ENCODE measurements at regions not wholly inside any gene's neighbourhood (a gene's known extent, or its start where the extent isn't known, plus 50 kb on each side); places are given as distances from the start of the nearest gene placed in this dataset.

DNA sequence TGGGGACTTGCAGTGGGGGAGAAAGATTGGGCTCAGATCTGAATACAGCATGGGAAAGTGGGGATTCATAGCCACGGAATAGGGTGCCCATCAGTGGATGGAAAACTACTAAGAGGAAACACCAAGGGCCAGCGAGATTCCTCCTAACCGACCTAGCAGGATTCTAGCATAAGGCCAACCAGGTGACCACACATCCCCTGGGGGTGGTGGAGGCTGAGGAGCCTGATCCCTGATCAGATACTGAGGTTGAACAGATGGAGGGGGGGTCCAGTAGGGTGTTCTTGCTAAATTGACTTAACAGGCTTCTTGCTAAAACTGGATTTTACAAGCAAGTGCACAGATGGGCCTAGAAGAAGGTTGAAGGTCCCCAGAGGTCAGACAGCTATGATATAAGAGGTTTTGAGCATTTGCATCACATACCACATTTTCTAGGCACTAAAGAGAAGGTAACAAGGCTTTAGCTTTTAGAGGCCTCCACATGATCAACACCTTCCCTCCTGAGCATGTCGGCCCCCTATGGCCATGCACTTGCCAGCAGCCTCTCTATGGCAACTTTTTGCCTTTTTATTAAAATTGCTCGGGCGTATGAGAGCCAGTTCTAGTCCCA lies 69.1 kb upstream of the PUDP start:
- no peak for DNase-seq

DNA sequence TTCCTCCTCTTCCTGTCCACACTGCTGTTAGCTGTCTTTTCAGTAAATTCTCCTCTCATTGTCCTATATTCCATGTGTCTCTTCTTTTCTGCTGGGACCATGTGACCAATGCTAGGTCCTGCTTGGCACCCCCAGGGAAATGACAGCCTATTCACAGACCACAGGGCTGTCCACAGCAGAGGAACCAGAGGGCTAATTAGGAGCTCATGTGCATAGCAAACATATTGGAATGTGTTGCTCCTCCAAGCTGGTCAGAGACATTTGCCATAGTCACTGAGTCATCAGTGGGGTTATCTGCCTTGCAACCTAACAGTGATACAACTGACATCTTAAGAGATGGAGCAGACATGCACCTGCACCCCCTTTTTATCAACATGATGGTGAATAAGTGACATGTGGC lies 67.9 kb upstream of the PUDP start:
- DNase-seq, result no peak

DNA sequence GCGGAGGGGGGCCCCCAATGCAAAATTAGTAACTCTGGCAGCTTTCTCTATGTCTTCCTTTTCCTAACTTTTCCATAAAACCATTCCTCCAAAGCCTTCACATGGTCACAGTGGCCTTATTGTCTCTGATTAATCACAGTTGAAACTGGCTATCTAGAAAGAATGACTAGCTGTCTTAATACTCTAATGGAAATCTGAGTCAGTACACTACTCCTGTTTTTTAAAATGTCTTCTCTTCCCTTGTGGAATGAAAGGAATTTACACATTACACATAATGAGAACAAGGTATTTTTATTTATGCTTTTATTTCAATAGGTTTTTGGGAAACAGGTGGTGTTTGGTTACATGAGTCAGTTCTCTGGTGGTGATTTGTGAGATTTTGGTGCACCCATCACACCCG lies 66.3 kb upstream of the PUDP start:
- no peak for DNase-seq

DNA sequence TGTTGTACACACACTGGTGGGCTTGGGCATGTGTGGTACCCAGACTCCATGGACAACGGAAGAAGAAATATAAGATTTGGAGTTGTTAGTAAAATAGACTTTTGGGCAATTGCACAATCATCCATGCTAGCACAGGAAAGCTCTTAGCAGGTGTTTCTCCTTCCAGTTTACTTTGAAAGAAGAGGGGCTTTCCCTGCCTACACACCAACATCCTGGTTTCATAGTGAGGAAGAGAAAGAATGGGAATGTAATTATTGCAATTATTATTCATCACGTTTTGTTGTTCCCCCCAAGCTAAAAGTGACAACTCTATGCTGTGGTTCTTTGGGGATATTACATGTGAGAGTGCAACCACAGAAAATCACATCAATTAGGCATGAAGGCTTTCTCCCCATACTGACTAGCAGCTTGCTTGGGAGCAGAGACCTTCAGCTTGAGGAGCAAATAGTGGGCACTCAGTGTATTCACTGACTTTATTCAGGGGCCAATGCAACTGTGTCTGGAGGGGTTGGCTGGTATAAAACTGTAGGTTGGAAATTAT lies 57.2 kb upstream of the PUDP start:
- no peak for DNase-seq

DNA sequence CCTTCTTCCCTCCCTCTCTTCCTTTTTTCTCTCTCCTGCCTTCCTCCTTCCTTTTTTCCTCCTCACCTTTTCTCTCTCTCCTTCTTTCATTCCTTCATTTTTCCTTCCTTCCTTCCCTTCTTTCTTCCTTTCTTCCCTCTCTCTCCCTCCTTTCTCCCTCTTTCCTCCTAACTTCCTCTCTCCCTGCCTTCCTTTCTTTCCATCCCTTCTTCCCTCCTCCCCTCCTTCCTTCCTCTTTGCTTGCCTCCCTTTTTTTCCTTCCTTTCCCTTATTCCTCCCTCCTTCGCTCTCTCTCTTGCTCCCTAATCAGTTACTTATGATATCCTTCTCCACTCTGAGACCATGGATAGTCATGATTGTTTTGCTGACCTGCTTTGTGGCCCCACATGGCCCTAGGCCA lies 56.7 kb upstream of the PUDP start:
- DNase-seq, result no peak

DNA sequence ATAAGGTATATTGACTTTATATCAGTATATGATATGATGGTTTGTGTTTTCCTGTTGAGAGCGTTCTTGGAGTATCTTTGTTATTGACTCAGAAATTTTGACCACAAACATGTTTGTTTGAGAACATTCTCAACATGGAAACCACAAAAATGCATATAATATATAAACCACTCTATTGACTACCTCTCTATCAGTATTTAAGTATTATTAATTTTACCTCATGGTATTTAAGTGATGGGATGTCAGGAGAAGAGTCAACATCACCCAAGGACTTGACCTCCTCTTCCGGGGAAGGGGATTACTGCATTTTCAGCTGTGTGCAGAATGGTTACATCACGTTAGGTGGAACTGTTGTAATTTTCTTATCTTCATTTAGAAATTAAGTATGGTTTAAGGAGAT lies 54.3 kb upstream of the PUDP start:
- no peak for DNase-seq

DNA sequence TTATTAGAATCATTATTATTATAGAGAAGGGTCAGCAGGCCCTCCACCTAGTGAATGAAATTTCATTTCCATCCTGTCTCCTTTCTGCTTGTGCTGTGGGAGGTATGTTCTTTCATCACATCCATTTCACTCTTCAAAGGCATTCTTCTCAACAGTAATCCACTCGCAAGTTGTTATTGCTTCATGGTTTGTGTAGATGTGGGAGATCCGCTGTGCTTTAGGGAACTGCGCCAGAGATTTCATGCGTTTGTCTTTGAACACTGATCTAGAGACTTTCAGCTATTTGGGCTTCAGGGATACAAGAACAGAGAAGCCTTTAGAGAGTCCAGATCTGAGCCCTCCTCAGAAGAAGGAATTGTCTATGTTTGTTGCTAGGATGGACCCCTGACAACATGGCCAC lies 53.5 kb upstream of the PUDP start:
- no peak for DNase-seq

DNA sequence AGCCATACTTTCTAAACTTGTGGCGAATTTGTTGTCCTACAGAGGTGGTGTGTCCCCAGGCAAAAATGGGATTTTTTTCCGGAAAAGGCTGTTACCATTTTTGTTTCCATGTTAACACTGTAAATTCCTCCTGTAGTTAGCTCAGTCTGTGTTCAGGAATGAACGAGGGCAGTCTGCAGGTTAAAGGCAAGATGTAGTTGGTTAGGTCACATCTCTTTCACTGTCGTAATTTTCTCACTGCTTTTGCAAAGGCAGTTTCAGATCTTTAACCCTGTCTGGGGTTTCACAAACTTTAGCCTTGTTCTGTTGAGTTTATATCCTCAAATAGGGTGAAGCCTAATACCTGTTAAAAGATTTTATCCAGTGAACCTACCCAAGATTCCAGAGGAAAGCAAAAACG lies 50.5 kb upstream of the PUDP start:
- DNase-seq, result no peak
